ENCODE measurements at regions not wholly inside any gene's neighbourhood (a gene's known extent, or its start where the extent isn't known, plus 50 kb on each side); places are given as distances from the start of the nearest gene placed in this dataset.

DNA sequence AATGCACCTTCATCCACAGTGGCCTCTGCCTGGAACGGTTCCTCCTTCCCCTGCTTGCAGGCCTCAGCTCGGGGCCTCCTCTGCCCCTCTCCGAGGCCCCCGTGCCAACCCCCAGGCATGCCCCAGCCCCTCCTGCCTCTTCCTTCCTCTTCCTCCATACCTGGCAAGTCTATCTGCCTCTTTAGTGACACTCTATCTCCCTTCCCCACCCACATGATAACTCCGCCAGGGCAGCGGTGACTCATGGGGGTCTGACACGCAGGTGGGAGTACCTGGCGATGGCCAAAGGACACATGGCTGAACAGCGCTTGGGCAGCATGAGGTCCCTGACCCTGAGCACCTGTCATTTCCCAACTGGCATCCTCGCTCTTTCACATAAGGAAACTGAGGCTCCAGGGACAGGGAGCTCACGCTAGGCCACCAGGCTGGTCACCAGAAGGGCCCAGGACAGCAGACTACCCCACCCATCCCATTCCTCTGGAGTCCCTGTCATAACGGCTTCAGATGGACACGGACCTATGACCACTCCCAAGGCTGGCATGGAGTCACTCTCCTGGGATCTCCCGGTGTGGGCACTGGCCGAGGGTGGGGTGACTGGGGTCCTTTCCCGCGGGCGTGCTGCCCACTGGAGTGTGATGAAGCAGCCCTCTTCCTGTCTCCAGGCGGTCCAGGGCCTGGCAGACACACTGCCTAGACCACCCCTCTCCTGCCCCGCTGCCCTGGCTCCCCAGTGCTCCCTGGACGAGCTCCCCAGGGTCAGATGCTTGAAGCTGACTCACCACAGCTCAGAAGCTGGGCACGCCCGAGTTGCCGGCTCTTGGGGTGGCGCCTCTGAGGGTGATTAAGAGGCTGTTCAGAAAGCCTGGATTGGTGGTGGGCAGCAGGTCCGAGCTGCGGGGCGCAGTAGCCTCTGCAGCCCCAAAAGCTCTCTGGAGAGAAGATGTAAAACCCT is 100.6 kb downstream of the ENGASE start:
- DNase-seq (ENCODE audit: low read depth): peak; percentile 38

DNA sequence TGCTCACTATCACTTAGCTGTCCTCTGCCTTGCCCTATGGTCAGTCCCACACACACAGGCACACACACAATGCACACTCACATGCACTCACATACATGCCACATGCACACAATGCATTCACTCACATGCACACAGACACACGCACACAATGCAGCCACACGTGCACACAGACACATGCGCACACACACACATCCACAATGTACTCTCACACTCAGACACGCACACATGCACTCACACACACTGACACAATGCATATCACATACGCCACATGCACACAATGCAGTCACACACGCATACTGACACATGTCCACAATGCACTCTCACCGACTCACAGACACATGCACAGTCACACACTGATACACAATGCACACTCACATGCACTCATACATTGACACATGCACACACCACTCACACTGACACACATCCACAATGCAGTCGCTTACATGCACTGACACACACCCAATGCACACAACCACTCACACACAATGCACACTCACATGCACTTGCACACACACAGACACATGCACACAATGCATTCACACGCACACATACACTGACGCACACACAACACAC is 99.7 kb downstream of the ENGASE start:
- DNase-seq (ENCODE audit: low read depth): no peak

DNA sequence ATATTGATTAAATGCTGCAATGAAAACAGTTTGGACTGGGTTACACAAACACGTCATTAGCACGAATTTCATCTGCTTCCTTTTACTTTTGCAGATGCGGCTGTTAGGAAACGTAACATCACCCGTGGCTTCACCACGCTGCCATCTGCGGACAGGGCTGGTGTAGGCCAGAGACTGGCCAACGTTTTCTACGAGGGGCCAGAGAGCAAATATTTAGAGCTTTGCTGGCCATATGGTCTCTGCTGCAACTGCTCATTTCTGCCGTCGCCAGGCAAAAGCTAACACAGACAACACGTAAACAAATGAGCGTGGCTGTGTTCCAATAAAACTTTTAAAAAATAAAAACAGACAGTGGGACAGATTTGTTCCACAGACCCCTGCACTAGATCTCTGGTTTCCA is 96.6 kb downstream of the ENGASE start:
- no peak for DNase-seq (ENCODE audit: low read depth)

DNA sequence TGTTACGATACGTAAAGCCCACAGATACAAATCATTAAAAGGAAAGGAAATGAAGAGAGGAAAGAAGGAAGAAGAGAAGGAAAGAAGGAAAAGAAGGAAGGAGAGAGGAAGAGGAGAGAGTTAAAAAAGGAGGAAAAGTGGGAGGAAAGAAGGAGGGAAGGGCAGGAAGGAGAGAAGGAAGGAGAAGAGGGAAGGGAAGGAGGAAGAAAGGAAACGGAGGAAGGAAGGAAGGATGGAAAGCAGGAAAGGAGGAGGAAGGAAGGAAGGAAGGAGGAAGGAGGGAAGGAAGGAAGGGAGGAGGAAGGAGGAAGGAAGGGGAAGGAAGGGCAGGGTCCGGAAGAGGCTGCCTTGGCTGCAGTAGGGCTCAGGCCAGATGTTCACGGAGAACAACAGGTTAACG is 95.2 kb downstream of the ENGASE start:
- DNase-seq (ENCODE audit: low read depth): no peak

DNA sequence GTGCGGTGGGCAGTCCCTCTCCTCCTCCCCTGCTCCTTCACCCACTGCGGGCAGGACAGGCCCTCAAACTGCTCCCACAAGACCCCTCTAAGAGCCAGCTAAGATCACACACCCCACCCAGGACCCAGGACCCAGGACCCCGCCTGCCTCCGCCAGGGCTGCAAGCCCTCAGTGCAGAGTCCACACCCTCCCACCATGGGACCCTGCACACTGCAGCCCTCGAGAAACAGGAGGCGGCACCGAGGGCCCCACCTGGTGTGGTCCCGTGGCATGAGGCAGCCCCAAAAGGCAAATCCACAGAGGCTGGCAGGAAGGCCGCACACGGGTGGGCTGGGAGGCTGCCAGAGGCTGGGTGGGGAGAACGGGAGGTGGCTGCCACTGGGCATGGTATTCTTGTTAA is 94.7 kb downstream of the ENGASE start:
- no peak for DNase-seq (ENCODE audit: low read depth)

DNA sequence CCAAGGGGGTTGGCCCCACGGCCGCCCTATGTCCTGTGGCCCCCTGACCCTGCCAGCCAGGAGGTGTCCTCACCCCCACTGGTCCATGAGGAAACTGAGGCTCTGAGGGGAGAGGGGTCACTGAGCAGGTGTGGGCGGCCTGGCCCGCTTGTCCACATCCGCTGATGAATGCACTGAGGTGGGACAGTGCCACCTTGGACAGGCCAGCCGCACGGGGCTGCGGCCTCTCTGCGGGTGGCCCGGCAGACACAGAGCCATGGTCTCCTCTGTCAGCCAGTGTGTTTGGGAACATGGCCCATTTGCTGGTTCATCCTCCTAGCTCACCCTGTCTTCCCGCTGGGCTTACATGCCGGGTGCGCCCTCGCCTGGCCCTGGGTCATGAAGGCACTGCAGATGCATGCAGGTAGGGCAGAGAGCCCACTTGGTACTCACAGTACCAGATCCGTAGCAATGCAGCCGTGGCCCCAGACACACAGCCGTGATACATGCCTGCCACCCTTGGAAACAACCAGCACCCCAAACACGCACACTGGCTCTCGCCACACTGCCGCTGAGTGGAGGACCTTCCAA is 93.9 kb downstream of the ENGASE start:
- no peak for DNase-seq (ENCODE audit: low read depth)

DNA sequence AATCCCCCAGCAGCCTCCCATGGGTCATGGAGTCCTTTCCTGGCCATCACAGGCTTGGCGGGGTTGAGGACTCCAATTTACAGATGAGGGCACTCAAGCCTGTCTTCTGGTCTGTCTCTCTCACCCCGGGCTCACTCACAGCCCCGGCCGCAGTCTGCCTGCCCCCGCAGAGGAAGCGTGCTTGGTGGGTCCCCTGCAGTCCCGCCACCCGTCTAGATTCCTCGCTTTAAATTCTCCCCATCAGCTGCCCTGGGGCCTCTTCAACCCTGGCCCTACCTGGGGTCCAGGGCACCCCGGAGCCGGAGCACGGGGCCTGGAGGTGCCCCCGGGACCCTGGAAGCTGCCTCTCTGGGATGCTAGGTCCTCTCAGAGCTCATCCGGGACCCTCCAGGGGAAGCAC is 92.9 kb downstream of the ENGASE start:
- DNase-seq (ENCODE audit: low read depth): no peak

DNA sequence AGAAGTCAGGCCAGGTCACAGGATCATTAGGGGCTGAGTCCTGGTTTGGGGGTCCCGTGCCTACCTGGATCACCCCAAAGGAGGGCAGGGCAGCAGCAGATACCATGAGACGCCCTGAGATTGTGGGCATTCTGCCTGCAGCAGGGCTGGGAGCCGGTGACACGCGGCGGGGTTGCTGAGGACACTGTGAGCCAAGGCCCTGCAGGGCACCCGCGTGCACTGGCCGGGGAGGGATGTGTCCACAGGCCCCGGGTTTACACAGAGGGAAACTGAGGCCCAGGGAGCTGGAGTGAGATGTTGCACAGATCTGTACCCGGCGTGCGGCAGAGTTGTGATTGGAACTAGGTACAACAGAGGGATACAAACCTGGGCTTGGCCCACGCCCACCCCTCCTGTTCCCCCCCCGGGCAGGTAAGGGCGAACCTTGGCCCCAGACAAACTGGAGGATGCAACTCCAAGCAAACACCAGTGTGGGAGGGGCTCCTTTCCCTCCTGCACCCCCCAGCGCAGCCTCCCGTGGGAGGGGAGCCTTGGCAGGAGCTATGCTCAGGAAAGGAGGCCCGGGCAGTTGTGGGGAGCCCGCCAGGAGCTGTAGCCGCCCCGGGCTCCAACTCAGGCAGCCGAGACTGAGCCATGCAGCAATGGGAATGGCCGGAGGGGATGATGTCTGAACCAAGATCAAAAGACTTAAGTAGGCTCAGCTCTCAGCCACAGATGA is 91.3 kb downstream of the ENGASE start:
- no peak for DNase-seq (ENCODE audit: low read depth)

DNA sequence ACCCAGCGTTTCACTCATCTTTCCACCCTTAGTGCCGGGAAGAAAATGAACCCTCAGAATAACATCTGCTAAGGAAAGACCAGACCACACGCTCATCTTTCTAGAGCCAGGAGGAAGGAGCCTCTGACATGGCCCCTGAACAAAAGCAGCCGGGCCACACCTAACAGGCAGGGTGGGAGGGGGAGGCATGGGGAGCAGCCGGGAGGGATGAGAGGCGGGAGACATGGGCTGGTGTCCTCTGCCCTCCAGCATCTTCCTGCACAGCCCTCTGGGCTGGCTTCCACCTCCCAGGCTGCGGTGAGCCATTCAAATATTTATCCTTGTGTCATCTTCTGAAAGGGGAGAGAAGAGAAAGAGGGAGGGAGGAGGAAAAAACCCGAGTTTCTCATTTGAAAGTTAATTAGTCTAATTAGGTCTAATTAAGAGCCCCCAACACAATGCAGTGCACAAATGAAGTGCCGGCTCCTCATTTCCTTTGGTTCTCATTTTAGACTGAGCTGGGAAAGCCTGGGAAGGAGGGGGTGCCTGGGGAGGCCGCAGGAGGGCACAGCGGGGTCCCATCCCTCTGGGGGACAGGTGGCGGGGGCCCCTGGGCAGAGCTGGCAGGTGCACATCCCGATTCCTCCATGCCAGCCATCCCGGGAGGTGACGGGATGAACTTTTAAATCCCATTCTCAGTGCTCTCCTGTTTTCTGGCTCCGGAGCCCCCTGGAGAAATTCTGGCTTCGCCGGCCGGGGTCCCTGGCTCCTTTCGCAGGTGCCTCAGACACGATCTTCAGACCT is 90.5 kb downstream of the ENGASE start:
- no peak for DNase-seq (ENCODE audit: low read depth)

DNA sequence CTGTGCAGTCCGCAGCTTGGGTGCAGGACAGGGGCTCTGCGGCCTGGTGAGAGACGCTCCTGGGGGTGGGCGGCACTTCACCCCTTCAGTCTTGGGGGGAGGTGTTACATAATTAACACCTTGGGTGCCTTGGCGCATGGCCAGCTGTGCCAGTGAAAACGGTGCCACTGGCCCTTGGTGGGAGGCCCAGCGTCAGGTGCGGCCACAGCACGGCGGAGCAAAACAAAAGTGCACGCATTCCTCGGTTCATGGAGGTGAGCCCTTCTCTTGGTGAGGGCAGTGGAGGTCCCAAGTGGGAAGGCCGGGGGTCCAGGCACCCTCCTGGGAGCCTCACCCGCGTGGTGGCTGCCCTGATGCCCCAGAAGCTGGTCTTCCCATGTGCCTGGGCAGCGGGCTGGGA is 89.8 kb downstream of the ENGASE start:
- DNase-seq (ENCODE audit: low read depth): no peak

DNA sequence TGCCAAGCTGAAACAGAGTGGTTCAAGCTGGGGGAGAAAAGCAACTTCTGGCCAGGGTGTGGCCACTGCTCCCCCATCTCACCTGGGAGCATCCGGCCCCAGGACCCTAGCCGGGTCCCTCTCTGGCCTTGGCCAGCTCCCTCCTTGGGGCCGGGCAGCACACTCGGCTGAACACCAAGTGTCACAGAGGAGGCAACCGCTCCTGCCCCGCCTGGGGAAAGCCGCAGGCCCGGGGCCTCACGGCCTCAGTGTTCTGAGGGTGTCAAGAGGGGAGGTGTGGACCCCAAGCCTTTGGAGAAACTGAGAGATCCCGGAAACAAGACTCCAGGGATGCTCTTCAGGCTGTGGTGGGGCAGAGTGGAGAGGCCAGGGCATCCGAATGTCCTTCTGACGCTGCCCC is 88.4 kb downstream of the ENGASE start:
- DNase-seq (ENCODE audit: low read depth): no peak

DNA sequence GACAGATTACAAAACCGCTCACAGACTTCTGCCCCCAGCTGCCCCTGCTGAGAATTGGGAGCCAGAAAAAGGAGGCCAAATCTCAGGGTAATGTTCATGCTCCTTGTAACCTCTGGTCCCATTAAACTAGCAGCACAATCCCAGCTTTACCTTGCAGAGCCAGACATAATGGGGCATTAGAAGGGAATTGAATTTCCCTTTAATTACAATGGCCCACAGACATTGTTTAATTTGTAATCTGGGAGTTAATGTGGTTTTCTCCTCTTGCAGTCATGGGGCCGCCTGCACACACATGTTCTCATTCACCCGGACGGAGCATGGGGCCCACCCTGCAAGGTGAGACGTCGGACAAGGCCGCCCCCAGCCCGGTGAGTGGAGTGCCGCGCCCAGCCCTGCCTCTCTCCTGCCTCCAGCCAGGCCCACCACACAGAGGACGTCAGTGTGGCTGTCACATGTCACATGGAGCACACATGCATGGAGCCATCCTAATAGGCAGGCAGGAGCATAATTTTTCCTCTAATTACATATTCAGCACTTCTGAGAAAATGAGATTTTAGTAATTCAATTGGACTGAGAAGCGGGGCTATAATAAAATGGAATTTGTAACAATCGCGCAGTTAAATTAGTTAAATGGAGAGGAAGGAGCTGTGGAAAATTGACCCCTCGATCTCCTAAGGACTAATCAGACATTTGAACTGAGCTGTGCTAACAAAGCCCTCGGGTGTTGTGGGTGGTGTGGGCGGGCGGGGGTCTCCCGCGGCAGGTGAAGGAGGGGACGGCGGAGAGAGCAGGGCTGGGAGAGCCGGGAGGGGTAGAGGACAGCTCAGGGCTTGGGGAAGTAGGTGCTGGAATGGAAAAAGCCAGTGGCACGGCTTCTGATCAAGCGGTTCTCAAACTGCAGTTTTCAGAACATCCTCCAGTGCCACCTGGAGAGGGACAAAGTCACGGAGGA is 87.7 kb downstream of the ENGASE start:
- no peak for DNase-seq (ENCODE audit: low read depth)

DNA sequence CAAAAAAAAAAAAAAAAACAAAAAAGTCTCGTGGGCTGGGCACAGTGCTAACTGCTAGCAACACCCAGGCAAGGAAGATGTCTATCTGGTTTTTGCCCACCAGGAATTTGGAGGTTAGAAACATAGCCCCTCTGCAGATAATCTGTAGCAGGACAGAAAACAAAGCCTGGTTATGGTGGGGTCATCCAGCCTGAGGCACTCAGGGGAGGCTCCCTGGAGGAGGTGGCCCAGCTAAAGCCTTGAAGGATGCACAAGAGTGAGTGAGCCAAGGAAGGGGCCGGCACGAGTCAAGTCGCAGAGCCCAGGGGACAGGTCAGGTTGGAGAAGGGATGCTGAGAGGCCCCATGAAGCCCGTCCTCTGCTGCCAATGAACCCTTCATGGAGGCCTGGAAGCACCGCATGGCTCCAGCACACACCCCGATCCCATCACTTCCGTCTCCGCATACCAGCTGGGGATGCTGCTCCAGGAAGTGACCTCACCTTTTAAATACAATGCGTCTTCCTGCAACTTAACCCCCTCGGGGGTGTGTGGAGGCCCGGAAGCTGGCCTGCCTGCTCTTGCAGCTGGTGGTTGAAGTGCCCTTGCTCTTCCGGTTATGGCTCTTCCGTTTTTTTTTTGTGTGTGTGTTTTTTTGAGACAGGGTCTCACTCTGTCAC is 86.5 kb downstream of the ENGASE start:
- DNase-seq (ENCODE audit: low read depth): no peak

DNA sequence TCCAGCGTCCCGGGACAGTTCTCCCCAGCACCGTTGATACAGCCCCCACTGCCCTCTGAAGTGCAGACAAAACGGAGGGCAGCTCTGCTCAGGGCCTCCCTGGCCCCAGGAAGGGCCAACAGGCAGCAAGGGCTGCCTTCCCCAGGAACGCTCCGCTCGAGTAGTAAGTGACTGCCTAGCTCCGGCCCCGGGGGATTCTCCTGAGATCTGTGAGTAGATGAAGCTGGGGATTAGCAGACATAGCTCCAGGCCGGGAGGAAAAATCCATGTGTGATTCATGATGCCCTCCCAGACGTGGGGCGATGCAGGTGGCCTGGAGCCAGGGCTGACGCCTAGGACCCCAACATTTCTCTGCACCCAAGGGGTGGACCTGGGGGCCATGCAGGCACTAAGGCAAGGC is 85.3 kb downstream of the ENGASE start:
- DNase-seq (ENCODE audit: low read depth): no peak

DNA sequence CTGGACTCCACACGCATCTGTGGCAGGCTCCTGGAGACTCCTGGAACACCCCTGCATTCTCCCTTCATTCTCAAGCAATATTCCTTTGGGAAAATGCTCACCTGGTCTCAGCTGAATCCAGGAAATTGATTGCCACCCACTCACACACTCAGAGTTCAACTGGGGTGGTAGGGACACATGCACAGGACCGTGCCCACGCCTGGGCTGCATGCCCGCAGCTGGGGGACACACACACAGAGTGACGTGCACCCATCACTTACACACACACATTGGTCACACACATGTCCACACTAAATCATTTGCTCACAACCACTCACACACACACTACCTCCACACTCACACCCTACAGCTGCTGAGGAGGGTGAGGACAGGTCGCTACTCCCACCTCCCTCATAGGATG is 84.8 kb downstream of the ENGASE start:
- DNase-seq (ENCODE audit: low read depth): no peak

DNA sequence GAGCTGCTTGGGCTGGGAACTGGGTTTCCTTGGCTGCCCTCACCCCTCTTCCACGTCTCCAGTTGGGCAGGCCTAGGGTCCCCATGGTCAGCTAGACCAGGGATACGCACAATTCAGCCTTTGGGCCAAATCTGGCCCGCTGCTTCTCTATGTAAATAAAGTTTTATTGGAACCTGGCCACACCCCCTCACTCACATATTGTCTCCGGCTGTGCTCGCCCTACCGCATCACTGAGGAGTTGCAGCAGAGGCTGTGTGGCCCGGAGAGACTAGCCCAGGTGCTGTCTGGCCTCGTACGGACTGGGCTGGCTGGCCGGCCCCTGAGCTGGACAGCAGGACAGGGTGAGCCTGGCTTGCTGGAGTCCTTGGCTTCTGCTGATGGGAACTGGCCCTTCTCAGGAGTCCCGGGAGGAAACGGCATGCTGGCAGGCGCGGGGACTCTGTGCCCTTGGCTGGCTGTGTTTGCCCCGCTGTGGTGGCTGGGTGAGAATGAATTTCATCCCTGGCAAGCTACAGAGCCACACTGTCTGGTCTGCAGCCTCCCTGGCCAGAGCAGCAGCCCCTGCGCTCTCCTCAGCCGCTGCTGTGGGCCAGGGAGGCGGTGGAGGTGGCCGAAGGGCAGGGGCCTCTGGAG is 82.0 kb downstream of the ENGASE start:
- DNase-seq (ENCODE audit: low read depth): no peak

DNA sequence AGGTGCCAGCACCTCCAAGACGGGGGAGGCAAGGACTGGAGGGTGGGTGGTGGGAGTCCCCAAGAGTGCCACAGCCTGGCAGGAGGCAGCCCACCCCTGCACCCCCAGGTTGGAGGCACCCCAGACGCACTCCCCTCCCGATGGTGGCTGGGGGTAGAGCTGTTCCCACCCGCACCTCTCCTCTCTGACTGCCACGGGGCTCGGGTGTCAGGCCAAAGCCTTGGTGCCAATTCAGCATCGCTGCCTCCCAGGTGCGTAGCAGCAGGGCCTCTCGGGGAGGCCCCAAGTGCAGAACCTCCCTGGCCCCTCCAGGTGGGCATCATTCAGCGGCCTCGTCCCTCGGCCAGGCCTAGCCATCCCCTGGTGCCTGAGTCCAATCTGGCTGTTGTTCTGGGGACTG is 81.1 kb downstream of the ENGASE start:
- no peak for DNase-seq (ENCODE audit: low read depth)

DNA sequence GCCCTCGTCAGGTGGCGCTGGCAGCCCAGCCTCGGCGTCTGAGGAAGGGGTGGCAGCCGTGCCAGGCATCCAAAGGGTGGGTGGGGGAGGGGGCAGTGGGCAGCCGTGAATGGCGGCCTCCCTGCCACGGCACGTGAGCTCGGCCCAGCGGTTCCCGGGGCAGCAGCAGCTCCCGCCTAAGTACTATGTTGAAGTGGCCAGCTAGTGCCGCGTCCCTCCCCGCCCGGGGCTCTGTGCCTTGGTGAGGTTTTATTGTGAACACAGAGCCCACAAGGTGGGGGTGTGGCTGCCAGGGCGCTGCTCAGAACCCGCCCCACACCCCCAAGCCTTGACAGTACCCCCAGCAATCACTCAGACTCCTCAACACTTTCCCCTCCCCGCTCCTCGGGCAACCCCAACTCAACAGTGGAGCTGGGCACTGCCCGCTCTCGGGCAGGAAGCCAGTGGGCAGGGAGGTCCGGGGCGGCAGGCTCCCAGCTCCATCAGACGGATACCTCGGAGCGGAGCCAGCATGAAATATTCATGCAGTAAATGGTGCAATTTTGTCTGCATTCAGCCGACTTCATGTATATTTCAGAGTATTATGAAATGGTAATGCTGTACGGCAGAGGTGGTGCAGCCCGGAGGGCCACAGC is 80.4 kb downstream of the ENGASE start:
- no peak for DNase-seq (ENCODE audit: low read depth)

DNA sequence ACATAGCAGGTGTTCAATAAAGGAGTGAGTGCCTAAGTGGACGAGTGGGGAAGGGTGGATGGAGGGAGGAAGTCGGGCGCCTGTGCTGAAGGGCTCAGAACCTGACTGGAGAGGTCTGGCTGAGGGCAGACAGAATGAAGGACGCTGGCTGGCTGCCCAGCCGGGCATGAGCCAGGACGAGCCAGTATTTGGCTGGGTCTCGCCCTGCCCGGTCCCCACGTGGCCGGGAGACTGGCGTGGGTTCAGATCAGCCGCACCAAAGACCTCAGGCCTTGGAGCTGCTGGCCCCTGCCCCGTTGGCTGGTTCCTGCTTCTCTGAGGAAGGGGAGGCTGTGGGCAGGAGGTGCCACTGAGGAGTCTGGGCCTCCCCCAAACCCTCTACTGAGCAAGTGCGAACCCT is 79.8 kb downstream of the ENGASE start:
- DNase-seq (ENCODE audit: low read depth): no peak

Measured in M059J (cell line).